ENCODE measurements at regions not wholly inside any gene's neighbourhood (a gene's known extent, or its start where the extent isn't known, plus 50 kb on each side); places are given as distances from the start of the nearest gene placed in this dataset.

DNA sequence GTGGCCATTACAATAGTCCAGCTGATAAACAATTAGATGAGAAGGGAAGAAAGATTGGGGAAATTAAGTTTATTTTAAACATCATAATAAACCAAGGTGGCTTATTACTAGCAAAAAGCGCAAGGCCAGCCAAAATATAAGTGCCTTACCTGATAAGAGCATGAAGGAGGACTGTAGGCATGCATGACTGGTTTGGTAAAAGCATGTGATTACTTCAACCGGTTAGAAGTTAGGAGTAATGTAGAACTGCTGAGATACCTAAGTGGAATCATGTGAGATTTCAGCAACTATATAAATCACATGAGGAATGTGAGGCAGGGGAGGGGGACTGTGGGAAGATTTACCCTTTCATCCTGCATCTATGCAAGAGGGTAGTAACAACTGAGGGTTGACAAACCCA is 59.7 kb upstream of the CCDC196 start:
- no peak for TF ChIP-seq EZH2 (IDR thresholded peaks at IDR 0.05; ENCODE audit: borderline replicate concordance, low read depth, low read length, severe bottlenecking)
- TF ChIP-seq, protein P1, sequence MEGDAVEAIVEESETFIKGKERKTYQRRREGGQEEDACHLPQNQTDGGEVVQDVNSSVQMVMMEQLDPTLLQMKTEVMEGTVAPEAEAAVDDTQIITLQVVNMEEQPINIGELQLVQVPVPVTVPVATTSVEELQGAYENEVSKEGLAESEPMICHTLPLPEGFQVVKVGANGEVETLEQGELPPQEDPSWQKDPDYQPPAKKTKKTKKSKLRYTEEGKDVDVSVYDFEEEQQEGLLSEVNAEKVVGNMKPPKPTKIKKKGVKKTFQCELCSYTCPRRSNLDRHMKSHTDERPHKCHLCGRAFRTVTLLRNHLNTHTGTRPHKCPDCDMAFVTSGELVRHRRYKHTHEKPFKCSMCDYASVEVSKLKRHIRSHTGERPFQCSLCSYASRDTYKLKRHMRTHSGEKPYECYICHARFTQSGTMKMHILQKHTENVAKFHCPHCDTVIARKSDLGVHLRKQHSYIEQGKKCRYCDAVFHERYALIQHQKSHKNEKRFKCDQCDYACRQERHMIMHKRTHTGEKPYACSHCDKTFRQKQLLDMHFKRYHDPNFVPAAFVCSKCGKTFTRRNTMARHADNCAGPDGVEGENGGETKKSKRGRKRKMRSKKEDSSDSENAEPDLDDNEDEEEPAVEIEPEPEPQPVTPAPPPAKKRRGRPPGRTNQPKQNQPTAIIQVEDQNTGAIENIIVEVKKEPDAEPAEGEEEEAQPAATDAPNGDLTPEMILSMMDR (IDR thresholded peaks at IDR 0.05; ENCODE audit: borderline replicate concordance, extremely low read depth, low read length, poor library complexity, severe bottlenecking), result no peak
